PC-3 (cell line): ENCODE measurements at regions not wholly inside any gene's neighbourhood (a gene's known extent, or its start where the extent isn't known, plus 50 kb on each side); places are given as distances from the start of the nearest gene placed in this dataset.

Source experiments
- EZH2 ChIP-seq: fragments of 300-600 bp; sonication (generic); IDR thresholded peaks from one replicate; pipeline ENCODE4 v1.6.1; 2017; ENCODE audit warnings: antibody characterized with exemption, mild to moderate bottlenecking, low read length; ENCODE audit not compliant: unreplicated experiment
- TF ChIP-seq, protein P1 (sequence below): fragments of 300-600 bp; sonication (generic); conservative IDR thresholded peaks from 2 replicates; pipeline ENCODE4 v1.5.1; 2017; ENCODE audit warnings: antibody characterized with exemption, low read depth, mild to moderate bottlenecking, low read length

- TF ChIP-seq, protein P1, sequence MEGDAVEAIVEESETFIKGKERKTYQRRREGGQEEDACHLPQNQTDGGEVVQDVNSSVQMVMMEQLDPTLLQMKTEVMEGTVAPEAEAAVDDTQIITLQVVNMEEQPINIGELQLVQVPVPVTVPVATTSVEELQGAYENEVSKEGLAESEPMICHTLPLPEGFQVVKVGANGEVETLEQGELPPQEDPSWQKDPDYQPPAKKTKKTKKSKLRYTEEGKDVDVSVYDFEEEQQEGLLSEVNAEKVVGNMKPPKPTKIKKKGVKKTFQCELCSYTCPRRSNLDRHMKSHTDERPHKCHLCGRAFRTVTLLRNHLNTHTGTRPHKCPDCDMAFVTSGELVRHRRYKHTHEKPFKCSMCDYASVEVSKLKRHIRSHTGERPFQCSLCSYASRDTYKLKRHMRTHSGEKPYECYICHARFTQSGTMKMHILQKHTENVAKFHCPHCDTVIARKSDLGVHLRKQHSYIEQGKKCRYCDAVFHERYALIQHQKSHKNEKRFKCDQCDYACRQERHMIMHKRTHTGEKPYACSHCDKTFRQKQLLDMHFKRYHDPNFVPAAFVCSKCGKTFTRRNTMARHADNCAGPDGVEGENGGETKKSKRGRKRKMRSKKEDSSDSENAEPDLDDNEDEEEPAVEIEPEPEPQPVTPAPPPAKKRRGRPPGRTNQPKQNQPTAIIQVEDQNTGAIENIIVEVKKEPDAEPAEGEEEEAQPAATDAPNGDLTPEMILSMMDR, result no peak
- TF ChIP-seq EZH2, result no peak
Observed at GRCh38 chr13:27347211-27347772, 76.7 kb downstream of the RASL11A start.
